Pancreas (tissue), 10 donors: ENCODE measurements at regions not wholly inside any gene's neighbourhood (a gene's known extent, or its start where the extent isn't known, plus 50 kb on each side); places are given as distances from the start of the nearest gene placed in this dataset.

Source experiments
- ATAC-seq, 4 donors: fragments of 200-7000 bp; cut with Tn5 transposase; one replicate each; pipeline versions ENCODE4 v1.8.0 to v1.9.1; 2020; ENCODE audit warnings: mild to moderate bottlenecking in 4 of 4, moderate library complexity in 4 of 4
- DNase-seq, 6 donors: peaks; one replicate each; pipeline ENCODE4 v3.0.0-alpha.2; 2020
- FAIRE-seq: peaks from 2 replicates; lab custom pipeline; 2012; peaks lifted over from hg19 to GRCh38; lab: Jason Lieb, UNC
- H3K27ac ChIP-seq, 4 donors: fragments of 200-600 bp; sonication (generic); 1 replicate in 3 of 4; 2 replicates in 1 of 4; pipeline versions ENCODE4 v1.5.0 to v1.8.0; 2020
- H3K27me3 ChIP-seq, 4 donors: fragments of 200-600 bp; one replicate each; pipeline ENCODE4 v1.8.0; 2021
- H3K36me3 ChIP-seq, 3 donors: fragments of 200-600 bp; sonication (generic) in 1 of 3; one replicate each; pipeline versions ENCODE4 v1.5.0 to v1.8.0; 2020 to 2021
- H3K4me1 ChIP-seq, 3 donors: fragments of 200-600 bp; one replicate each; pipeline ENCODE4 v1.8.0; 2021
- H3K4me3 ChIP-seq, 4 donors: fragments of 200-600 bp; sonication (generic) in 2 of 4; one replicate each; pipeline versions ENCODE4 v1.5.0 to v1.8.0; 2020 to 2021
- H3K9me3 ChIP-seq, 4 donors: fragments of 200-600 bp; one replicate each; pipeline ENCODE4 v1.8.0; 2021
- WGBS, 2 donors: extraction: QIAGEN DNeasy Blood & Tissue Kit; methylation state at CpG; one replicate each; pipeline ENCODE4 v1.1.7; 2013; 5-methylcytosine and 5-hydroxymethylcytosine counted together
- intact Hi-C, 3 donors: fragments of 100-400 bp; cut with DNase I; formaldehyde crosslinking; loops; one replicate each; pipeline versions ENCODE4 v1.11.1 to v1.14.2; 2022
- TF ChIP-seq, protein P1 (sequence below), 4 donors: fragments of 200-600 bp; sonication (generic) in 3 of 4; IDR thresholded peaks; one replicate each; pipeline versions ENCODE4 v1.5.0 to v1.8.0; 2021; ENCODE audit warnings: antibody characterized with exemption in 4 of 4
- donor health status: healthy with polysubstance abuse.
- donor health status: DM: no; HTN: no; CAD: no; lungs with moderate emphysema.
- donor health status: DM: no; HTN: no; CAD: no.
- donor health status: control.
- donor health status: control.
- donor health status: Bipolar disorder and iron deficiency.
- donor health status: DM: yes; HTN: yes; CAD: no.
- donor health status: DM: no; HTN: no; CAD: no.
- donor health status: DM: no; HTN: no; CAD: no.
- donor health status: DM: yes; HTN: yes; CAD: no.

DNA sequence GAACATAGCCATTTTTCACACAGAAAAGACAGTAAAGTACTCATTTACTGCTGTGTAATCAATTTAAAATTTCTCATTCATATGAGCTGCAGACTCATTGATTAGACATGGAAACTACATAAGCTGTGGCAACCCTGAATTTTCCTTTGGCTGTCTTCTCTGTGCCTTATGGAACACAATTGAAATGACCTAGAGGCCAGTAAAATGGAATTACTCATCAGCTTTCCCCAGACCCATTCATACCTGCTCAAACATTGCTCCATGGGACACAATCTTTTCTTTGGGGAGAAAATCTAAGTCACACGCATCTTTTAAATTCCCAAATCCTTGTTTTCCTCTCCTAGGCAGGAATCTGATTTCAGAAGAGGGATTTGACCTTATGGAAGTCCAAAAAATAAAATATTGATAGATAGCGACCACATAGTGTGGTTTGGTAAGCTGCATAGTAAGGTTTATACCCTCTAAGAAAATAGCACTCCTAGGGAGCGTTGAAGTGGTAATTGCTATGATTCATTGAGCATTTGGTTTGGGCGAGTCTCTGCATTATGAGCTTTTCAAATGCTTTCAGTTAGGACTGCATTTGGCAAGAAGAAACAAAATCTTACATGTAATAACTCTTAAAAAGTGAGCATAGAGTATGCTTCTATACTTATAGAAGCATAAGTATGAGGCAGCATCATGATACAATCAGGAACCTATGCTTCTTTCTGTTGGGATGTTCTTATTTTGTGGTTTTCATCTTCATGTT is 243.4 kb upstream of the GADL1 start:
- DNase-seq (no peak), ATAC-seq (no peak), FAIRE-seq (no peak)
- Histone ChIP-seq H3K36me3 (no peaks in the 10 kb centered on the region), H3K9me3 (no peaks in the 10 kb centered on the region), H3K4me1 (no peaks in the 10 kb centered on the region), H3K27me3 (no peaks in the 10 kb centered on the region), H3K4me3 (no peak overlapping the region), H3K27ac (no peak overlapping the region)
- TF ChIP-seq, protein P1, sequence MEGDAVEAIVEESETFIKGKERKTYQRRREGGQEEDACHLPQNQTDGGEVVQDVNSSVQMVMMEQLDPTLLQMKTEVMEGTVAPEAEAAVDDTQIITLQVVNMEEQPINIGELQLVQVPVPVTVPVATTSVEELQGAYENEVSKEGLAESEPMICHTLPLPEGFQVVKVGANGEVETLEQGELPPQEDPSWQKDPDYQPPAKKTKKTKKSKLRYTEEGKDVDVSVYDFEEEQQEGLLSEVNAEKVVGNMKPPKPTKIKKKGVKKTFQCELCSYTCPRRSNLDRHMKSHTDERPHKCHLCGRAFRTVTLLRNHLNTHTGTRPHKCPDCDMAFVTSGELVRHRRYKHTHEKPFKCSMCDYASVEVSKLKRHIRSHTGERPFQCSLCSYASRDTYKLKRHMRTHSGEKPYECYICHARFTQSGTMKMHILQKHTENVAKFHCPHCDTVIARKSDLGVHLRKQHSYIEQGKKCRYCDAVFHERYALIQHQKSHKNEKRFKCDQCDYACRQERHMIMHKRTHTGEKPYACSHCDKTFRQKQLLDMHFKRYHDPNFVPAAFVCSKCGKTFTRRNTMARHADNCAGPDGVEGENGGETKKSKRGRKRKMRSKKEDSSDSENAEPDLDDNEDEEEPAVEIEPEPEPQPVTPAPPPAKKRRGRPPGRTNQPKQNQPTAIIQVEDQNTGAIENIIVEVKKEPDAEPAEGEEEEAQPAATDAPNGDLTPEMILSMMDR (IDR thresholded peaks at IDR 0.05), result no peak
- 85 to 89% methylated on average over 4 of the region's 4 CpGs for WGBS, 2 donors
- intact Hi-C loops, result loop anchor here in 1 of 3 donors (10.0 kb wide), 1 partner anchor 363 kb away; no protein-coding TSS in a partner anchor

DNA sequence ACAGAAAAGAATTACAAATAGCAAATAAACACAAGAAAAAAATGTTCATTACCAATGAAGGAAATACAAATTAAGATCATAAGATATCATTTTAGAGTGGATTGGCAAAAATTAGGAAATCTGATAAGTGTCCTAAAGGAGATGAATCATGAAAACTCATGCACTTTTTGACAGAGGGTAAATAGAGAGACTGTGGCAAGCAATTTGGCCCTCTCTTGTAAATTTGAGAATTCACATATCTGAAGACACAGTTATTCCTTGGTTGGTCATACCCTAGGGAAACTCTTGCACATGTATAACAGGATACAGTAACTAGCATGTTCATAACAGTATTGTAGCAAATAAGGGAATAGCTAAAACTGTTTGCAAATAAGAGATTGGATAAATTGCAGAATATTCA is 246.0 kb upstream of the GADL1 start:
- no peaks in the 10 kb centered on the region for H3K4me1 ChIP-seq
- no peaks in the 10 kb centered on the region for H3K9me3 ChIP-seq
- no peaks in the 10 kb centered on the region for H3K36me3 ChIP-seq
- DNase-seq, result no peak
- FAIRE-seq, result no peak
- H3K27ac ChIP-seq, result no peak overlapping the region
- H3K27me3 ChIP-seq, result no peaks in the 10 kb centered on the region
- TF ChIP-seq, protein P1 (IDR thresholded peaks at IDR 0.05), result no peak
- no peak for ATAC-seq
- intact Hi-C loops, result no loop called here
- no peak overlapping the region for H3K4me3 ChIP-seq

DNA sequence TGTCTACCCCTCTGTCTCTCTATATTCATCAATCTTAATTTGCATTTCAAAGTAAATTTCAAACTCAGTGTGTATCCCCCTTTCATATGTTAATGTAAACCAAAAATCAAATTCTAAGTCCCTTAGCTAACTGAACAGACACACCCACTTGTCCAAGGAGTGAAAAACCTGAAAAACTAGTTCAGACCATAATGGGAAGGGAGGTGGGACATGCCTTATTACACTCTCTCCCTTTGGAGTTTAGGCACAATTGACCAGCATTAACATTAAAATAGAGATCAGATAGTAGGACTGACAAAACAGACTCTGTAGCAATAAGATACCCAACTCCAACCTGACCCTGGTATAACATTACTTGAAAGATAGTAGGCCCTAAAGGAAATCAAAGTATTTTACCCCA is 247.7 kb upstream of the GADL1 start:
- Histone ChIP-seq H3K36me3 (no peaks in the 10 kb centered on the region), H3K27ac (no peak overlapping the region), H3K27me3 (no peaks in the 10 kb centered on the region), H3K4me3 (no peak overlapping the region), H3K4me1 (no peaks in the 10 kb centered on the region), H3K9me3 (no peaks in the 10 kb centered on the region)
- no peak for DNase-seq
- no peak for FAIRE-seq
- no peak for ATAC-seq
- TF ChIP-seq, protein P1 (IDR thresholded peaks at IDR 0.05), result no peak
- intact Hi-C loops, result no loop called here

DNA sequence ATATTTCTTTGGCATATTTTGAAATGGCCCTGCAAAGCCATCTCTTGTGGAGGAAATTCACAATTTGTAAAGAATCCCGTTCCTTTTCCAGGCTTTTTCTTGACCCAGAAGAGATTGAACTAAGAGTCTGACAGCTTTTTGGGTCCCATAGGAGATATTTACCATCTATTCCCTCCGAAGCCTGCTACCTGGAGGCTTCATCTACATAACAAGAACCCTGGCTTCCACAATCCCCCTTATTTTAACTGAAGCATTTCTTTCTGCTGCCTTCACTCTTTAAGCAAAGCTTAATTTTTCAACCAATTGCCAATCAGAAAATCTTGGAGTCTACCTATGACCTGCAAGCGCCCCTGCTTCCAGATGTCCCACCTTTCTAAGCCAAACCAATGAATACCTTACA is 248.1 kb upstream of the GADL1 start:
- DNase-seq (no peak), FAIRE-seq (no peak), ATAC-seq (no peak)
- no peaks in the 10 kb centered on the region for H3K4me1 ChIP-seq
- no peaks in the 10 kb centered on the region for H3K9me3 ChIP-seq
- 83 to 90% methylated on average over 3 of the region's 3 CpGs for WGBS, 2 donors
- H3K27me3 ChIP-seq, result no peaks in the 10 kb centered on the region
- H3K27ac ChIP-seq, result no peak overlapping the region
- H3K4me3 ChIP-seq, result no peak overlapping the region
- no peaks in the 10 kb centered on the region for H3K36me3 ChIP-seq
- TF ChIP-seq, protein P1 (IDR thresholded peaks at IDR 0.05), result no peak
- intact Hi-C loops, result no loop called here

DNA sequence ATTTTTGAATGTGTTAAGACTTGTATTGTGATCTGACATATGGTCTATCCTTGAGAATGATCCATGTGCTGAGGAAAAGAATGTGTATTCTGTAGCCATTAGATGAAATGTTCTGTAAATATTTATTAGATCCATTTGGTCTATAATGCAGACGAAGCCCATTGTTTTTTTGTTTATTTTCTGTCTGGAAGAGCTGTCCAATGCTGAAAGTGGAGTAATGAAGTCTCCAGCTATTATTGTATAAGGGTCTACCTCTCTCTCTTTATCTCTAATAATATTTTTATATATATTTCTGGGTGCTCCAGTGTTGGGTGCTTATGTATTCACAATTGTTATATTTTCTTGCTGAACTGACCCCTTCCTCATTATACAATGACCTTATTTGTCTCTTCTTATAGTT is 250.6 kb upstream of the GADL1 start:
- DNase-seq (no peak), ATAC-seq (no peak), FAIRE-seq (no peak)
- Histone ChIP-seq H3K9me3 (no peaks in the 10 kb centered on the region), H3K4me1 (no peaks in the 10 kb centered on the region), H3K27ac (no peak overlapping the region), H3K4me3 (no peak overlapping the region), H3K36me3 (no peaks in the 10 kb centered on the region), H3K27me3 (no peaks in the 10 kb centered on the region)
- intact Hi-C loops, result no loop called here
- 28 to 44% methylated on average over 1 of the region's 1 CpG for WGBS, 2 donors
- TF ChIP-seq, protein P1 (IDR thresholded peaks at IDR 0.05), result no peak
